Kidney tubule cell (primary cell): ENCODE measurements at regions not wholly inside any gene's neighbourhood (a gene's known extent, or its start where the extent isn't known, plus 50 kb on each side); places are given as distances from the start of the nearest gene placed in this dataset.
A peak's percentile ranks its signal among the peaks of the same experiment; 100 is the strongest.
"Not testable (repeated sequence)": the region's sequence is repeated elsewhere in the genome, so short reads cannot be mapped to it uniquely, and the experiment has no call there.

Experiments
- DNase-seq: peaks from one replicate; pipeline ENCODE4 v3.0.0-alpha.2; 2018; ENCODE audit warnings: low spot score

DNA sequence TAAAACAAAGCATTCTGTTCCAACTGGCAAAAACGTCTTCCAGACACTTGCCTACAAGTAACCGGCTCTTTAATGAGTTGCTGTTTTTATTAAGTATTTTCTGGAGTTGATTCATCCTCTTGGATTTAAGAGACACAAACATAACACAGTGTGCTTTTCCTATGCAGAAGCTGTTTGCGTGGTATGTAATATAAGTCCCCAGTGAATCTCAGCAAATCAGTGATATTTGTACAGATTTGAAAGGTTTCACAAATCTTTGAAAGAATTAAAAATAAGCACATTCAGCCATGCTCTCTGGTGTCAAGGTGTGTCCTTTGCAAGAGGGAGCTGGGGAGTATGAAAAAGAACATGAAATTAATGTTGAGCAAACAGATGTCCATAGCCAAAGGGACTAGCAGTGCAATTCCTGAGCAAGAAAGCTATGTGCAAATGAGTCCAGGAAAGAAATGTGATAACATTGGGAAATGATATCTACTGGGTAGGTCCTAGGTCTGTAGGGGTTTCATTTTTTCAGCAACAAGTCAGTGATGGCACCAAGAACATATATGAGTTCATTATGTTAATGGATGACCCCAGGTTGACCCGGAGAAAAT lies 170.1 kb upstream of the PHACTR1 start:
- DNase-seq: no peak

DNA sequence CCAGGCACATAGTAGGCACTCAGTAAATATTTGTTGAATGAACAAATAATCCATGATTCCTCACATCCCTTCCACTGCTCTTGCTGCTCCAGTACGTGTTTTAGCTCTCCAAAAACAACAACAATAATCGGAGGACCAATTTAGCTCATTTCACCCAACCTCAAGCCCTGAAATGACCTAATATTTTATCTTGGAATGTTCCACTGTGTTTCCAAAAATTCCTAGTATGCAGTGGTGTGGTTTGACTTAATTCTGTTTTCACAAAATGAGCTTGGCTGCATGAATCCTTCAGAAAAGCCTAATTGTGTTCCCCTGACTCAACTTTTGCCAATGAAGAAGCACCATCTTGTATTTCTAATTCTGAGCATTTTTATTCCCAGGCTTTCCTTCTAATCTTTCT lies 168.0 kb upstream of the PHACTR1 start:
- DNase-seq: peak; percentile 60

DNA sequence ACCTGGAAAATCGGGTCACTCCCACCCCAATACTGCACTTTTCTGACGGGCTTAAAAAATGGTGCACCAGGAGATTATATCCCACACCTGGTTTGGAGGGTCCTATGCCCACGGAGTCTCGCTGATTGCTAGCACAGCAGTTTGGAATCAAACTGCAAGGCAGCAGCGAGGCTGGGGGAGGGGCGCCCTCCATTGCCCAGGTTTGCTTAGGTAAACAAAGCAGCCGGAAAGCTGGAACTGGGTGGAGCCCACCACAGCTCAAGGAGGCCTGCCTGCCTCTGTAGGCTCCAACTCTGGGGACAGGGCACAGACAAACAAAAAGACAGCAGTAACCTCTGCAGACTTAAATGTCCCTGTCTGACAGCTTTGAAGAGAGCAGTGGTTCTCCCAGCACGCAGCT lies 167.1 kb upstream of the PHACTR1 start:
- not testable (repeated sequence) for DNase-seq

DNA sequence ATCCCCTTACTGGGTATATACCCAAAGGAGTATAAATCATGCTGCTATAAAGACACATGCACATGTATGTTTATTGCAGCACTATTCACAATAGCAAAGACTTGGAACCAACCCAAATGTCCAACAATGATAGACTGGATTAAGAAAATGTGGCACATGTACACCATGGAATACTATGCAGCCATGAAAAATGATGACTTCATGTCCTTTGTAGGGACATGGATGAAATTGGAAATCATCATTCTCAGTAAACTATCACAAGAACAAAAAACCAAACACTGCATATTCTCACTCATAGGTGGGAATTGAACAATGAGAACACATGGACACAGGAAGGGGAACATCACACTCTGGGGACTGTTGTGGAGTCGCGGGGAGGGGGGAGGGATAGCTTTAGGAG lies 161.7 kb upstream of the PHACTR1 start:
- not testable (repeated sequence) for DNase-seq

DNA sequence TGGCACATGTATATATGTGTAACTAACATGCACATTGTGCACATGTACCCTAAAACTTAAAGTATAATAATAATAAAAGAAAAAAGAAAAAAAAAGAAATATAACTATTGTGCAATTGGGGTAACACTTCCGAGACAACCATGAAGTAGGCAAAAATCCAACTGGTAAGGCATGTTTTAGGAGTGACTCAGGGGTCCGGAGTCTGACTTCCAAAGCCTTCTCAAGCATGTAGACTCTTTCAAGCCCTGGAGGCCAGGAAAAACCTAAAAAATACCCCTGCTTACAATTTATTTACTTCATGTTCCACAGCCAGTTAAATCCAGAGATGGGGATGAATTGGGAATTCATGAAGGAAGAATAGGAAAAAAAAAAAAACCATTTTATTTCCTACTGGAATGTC lies 161.3 kb upstream of the PHACTR1 start:
- peak; percentile 75 for DNase-seq

DNA sequence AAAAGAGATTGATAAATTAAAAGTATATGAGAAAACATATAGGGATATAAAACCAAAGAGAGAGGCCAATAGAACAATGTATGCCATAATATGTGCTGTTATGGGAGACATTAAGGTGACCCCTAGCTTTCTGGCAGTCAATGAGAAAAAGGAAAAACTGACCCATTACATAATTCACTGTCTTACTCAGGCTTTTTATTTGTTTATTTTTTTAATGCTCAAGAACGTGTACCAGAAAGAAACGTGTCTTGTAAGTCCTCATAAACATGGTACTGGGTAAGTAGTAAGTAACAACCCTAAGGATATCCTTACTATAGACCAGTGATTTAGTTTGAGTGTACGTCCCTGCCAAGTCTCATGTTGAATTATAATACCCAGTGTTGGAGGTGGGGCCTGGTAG lies 160.8 kb upstream of the PHACTR1 start:
- DNase-seq: no peak

DNA sequence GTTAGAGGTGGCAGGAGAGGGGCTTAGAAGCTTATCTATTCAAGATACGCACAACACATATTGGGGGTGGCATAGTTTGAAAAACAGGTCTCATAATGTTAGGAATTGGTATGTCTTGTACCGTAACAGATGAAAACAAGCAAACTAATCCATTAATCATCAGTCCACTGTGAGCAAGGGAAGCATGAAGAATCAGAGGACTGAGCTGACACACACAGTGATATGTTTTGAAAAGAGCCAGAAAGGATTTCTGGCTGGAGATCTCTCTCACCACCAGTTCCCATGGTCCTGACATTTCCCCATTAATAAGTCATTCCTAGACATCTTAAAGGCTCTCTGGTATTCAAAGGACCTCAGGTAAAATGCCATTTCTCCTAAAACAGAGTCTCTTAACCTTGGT lies 158.8 kb upstream of the PHACTR1 start:
- peak; percentile 50 for DNase-seq

DNA sequence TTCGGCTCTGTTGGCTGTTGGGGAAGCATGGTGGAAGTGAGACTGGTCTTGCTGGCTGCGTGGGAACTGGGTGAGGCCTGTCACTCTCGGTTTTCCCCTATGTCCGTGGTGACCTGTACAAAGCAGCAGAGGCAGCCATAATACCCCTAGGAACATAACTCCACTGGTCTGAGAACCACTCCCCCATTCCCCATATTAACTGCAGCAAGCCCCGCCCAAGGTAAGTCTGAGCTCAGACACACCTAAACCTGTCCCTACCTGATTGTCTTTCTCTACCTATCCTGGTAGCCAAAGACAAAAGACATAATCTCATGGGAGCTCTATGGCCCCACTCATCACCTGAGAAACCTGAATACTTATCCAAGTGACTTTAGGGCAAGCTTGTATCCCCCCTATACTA lies 156.3 kb upstream of the PHACTR1 start:
- no peak for DNase-seq

DNA sequence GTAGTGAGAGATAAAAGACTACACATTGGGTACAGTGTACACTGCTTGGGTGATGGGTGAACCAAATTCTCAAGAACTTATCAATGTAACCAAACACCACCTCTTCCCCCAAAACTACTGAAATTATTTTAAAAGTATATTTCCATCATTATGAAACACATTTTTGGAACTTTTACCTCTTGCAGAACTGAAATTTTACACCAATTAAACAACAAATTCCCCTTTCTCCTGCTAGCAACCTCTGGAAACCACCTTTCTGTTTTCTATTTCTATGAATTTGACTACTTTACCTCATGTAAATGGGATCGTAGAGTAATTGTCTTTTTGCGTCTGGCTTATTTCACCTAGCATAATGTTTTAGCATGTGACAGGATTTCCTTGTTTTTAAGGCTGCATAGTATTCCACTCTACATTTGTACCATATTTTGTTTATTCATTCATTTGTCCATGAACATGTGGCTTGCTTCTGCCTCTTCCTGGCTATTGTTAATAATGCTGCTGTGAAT lies 149.9 kb upstream of the PHACTR1 start:
- DNase-seq: no peak

DNA sequence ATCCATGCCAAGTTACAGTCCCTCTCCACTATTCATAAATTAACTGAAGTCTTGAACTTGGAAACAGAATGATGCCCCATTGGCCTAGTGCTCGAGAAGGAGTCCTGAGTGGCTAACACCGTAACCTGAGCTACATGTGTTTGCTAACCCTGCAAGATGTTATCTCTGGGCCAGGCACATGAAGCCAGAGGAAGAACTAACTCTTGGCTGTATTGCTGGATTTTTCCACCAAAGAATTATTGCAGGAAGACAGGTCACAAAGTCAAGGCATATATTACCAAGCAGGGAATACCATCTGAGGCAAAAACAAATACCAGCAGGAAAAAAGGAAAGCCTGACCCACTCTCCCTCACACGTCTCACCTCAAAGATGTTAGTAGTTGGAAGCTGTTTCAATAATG lies 148.9 kb upstream of the PHACTR1 start:
- no peak for DNase-seq

DNA sequence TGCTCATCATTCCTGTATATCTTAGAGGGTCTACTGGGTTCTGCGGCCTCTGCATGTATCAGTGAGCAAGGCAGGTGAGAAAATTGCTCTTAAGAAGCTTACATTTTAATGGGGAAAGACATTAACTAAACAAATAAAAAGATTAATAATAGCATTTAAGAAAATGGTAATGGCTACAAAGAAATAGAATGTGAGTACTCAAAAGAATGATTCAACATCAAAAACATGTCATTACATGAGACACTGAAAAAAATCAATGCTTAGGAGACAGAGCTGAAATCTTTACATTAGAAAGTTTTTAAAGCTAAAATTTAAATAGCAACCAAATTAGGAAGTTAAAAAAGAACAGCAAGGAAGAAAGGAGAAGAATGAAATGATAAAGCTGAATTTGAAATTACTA lies 146.9 kb upstream of the PHACTR1 start:
- DNase-seq: no peak

DNA sequence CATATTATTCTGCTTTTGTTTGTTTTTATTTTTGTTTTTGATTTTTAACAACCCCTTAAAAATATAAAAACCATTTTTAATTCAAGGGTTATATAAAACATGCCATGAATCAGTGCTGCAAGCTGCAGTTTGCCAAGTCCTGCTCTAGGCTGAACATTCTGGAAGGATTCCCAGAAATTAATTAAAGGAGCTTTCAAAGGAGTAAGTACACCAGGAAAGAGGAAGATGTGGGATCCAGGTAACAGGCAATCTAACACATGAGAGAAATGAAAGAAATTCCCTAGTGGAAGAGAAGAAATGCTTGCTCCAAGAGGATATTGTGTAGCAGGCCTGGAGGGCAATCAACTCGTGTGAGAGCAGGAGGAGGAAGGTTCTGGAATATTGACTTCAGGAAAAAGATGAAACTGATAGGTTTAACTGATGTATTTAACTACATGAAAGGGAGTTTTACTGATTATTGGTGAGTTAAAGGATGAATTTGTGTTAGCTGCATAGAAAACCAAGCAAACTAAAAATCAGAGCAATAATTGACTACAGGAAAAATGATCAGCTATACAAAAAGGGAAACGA lies 146.0 kb upstream of the PHACTR1 start:
- peak; percentile 66 for DNase-seq

DNA sequence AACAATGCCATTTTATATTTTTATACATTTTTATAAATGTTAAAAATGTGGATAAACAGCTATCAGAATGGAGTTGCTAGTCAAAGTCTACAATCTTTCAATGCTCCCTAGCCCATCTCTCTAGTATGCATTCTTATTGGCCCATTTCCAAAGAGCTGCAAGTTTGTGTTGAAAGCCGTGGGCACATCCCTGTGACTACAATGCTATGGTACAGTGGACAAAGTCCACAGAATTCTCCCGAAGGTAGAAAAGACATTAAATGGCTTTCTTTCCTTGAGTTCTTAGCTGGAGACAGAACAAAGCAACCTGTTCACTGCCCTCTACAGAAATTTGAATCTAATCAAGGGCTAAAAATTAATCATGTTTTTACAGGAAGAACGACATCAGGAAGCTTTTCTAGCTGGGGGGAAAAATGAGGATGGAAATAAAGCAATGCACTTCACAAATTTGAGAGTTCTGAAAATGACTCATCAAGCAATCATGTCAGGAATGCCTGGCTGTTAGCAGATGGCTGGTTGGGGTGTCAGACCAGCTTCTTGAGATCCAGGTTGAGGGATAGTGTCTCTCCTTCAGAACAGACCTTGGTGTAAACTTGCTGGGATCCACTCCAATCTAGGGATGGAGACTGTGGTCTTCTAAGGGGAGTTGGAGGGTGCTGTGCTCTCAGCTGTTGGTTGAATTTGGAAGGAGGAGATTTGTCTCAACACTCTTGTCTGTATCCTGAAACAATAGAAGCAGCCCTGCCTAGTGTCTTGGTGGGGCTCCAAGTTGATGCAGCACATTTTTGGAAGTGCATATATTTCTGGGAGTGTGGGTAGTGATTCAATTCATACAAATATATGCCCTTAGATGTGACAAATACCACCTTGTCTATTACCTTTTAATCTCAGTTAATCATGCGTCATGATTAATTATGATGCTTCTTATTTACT lies 143.4 kb upstream of the PHACTR1 start:
- peak; percentile 95 for DNase-seq

DNA sequence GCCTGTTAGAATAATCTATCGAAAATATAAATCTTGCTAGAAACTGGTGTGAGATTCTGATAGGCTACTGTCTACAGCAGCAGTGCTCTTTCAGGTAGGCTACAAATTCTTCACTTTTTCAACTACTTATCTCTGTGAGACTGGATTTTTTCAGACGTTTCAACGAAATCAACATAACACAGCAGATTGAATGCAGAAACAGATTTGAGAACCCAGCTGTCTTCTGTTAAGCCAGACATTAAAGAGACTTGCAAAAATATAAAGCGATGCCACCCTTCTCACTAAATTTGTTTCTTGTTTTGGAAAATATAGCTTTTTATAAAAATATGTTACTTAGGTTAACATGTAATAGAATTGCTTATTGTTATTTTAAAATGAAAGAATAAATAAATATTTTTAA lies 140.6 kb upstream of the PHACTR1 start:
- DNase-seq: no peak

DNA sequence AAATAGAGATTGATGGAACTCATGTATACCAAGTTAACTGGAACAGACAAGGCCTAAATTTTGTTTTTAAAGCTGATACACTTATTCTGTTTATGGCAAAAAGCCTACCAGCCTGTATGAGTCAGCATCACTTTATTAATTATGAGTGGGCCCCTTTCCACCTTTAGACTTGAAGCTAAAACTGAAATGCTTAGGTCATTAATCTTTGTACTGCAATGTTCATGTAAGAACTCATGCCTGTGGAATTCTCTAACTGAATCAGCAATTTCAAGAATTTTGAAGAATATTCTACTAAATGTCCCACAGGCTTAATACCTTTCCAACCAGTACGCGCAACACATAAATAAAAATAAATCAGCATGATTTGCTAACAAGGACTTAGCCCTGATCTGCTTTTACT lies 140.2 kb upstream of the PHACTR1 start:
- peak; percentile 79 for DNase-seq

DNA sequence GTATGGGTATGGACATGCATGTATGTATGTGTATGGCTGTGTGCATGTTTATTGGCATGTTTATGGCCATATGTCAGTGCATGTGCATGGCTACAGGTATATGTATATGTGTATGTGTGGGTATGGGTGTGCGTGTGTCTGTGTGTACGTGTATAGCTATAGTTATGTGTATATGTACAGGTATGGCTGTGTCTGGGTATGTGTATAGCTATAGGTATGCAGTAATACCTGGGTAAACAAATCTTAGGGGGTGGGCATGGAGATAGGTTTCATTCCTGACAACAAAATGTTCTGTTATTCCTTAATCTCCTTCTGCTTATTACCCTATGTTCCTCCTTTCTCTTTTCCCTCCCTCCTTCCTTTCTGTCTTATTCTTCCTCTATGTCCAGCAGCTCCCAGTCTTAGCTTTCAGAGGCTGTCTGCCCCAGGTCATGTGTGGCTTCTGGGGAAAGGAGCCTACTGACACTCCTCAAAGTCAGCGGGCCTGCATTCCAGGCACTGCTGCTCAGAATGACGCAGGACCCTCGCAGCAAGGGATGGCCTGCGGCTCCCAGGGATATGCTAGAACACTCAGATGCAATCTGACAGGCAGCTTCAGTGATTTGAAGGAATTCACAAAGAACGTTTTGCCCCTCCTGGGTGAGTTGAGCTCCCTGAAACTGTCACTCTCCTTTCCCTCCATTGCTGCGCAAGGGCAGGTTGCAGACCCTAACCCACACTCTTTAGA lies 139.3 kb upstream of the PHACTR1 start:
- peak; percentile 91 for DNase-seq

DNA sequence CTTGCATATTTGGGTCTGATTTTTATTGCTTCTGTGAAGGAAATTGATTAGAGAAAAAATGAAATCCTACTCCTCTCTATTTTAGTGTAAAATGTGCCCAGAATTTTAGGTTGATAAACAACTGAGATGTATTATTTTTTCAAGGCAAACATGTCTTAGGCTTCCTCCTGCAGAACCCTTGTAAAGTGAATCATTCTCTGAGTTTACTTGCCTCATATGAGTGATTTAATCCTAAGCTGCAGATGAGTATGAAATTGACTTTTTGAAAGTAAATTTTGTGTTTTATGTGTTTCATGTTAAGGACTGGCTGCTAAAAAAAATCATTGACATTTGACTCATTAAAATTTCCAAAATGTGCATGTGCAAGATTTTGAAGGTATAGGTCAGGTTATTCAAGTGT lies 138.5 kb upstream of the PHACTR1 start:
- peak; percentile 24 for DNase-seq

DNA sequence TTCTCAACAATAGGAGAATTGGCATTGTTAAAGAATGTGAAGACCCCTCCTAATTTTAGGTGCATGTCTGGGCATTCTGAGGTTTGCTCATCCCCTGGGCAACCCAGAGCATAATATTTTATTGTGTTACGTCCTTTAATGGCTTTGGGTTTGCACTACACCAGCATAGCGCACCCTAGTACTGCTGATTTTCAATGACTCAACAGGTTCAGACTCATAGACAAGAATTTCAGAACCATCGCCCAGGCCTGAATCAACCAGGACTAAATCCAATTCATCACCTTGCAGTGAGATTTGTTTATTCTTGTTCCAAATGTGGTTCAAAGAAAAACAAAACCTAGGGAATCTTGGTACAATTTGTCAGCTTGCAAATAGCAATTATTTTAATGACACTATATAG lies 137.8 kb upstream of the PHACTR1 start:
- DNase-seq: peak; percentile 50

DNA sequence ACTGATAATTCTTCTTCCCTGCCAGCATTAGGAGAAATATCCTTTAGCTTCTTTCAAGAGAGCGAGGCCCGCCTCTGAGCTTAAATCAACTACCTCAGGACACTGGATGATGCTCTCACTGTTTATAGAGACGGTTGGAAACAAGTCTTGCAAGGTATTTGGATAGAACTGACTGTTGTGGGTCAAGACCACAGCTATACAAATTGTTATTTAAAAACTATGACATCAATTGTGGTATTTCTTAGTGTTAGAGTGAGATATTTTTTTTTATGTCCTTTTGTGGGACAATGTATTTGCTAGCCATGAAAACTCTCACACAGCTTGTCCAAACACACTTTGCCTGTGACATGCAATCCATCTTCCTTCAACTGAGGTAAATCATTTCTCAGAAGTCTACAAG lies 136.3 kb upstream of the PHACTR1 start:
- DNase-seq: peak; percentile 7

DNA sequence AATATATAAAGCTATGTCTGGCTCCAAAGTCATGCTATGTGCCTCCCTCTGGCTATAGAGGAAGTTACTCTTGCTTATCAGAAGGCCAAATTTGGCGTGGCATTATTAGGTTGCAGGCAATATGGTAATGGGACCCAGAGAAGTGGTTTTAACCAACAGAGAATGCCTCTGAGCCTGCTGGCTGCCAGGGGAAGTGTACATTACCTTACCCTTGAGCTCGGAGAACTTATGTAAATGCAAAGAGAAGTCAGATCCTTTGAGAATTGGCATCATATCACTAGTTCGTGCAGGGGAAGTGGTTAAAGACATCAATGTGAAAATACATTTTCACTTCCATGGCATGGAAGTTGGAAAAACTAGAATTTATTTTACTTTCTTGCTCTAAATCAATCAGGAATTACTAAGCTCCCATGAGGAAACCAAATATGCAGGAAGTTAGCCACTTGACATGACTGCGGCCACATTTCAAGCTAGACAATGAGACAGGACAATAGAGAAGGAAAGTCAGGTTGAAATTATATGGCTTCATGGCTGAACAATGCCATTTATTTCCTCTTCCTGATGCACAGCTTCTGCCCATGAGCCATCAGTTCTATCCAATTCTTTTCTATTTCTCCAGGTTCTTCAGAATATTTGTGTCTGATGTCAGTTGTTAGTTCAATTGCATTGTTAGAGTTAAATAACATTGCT lies 134.0 kb upstream of the PHACTR1 start:
- no peak for DNase-seq

DNA sequence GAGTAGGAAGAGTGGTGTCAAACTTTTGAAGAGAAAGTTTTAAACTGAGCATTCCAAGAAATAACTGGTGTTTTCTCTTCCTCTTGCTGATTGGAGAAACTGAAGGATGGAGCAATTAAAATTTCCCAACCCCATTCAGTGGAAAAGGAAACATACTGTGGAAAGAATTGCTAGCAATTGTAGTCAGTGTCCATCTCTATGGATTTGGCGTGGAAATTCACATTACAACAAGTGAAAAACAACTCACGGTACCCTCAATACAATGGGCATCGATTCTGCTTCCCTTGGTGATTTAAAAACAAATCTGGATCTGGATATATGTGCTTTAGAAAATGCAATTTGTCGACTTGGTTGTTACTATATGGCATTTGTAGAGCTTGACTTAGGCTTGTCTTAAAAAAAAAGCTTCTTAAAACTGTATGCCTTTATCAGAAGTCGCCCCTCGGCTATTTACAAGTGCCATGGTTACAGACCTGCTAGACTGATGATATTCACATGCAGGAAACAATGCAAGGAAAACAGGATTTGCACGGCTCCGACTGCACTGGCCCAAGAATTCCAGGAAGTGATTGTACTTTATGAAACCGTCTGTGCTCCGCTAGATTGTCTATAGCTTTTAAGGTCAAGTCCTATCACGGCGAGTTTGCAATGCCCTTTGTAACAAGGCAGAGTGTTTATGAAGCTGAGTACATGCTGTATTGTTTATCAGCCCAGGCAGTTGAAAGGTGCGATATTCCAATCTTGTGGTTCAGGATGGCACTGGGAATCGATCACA lies 131.7 kb upstream of the PHACTR1 start:
- peak; percentile 58 for DNase-seq
